ENCODE measurements at regions not wholly inside any gene's neighbourhood (a gene's known extent, or its start where the extent isn't known, plus 50 kb on each side); places are given as distances from the start of the nearest gene placed in this dataset.
"Not testable (repeated sequence)": the region's sequence is repeated elsewhere in the genome, so short reads cannot be mapped to it uniquely, and the experiment has no call there.

DNA sequence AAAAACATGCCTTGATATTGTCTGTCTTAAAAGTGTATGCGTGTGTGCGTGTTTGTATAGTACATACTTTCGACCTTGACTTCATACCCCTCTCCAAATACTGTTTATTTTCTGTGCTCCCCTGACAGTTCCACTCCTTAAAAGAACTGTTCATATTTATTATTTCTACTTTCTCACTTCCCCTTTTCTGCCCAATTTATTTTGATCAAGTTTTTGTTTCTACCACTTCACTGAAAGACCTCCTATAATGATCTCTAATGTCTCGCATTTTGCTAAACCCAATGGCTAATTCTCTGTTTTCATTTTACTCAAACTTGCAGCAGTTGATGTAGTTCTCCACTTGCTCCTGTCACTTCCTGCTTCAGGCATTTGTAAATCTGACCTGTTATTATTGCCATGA lies 426.1 kb upstream of the KLF12 start:
- DNase-seq, result no peak

DNA sequence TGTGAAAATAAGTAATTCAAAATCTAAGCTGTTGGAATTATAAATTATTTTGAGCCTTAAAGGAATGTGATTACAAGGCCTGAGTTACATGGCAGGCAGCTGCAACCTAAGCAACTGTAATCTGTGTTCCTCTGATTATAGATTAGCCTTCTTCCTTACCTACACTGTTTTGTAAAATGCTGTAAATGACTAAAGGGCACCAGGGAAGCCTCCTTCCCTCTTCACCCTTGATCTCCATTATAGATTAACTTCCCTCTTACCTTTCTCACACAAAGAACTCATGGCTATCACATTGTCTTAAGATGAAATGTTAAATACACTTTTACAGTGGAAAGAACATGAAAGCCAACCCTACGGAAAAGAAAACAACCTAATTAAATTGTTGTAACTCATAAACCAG lies 423.7 kb upstream of the KLF12 start:
- no peak for DNase-seq

DNA sequence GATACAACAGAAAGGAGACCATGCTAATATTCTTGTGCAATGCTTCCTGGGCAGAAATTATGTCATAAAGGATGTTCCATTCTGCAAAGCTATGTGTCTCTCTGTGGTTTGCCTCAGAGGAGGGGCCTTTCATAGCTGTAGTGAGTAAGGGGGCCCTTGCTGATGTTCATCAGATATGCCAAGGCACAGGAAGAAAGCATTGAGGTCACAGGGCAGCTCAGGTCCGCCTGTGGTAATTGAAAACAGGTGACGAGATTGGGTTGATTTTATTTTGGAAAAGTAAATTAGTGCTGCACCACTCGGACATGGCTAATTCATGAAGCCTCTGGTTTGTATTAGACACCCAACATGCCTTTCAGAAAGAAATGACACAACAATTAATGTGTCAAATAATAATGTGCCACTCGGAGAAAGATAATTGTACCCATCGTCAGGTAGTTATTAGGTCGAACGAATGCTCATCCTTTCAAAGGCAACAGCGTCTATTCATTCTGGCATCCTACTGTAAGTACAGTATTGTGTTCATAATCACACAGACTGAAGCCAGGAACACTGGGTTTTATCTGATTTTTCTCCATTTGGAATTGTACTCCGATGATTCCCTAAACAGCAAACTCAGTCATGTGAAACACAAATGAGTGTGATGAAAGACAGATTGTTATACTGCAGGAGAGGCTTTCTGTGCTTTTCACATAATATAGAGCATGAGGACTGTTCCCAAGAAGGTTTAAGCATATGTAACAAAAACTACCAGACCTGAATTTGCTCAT lies 421.6 kb upstream of the KLF12 start:
- DNase-seq, result no peak

DNA sequence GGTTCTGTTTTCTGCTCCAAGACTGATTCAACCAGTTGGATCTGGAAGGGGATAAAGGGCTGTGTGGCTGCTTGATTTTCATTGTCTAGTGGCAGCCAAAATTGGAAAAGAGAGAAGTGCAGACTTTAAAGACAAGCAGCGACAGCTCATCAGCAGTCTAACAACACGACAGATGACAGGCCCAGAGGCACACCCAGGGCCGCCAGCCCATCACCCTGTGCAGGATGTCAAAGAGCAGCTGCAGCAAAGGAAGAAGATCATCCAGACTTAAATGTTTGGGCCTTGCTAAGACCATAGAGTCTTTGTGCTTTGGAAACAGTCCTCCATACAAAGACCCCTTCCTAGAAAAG lies 421.0 kb upstream of the KLF12 start:
- no peak for DNase-seq

DNA sequence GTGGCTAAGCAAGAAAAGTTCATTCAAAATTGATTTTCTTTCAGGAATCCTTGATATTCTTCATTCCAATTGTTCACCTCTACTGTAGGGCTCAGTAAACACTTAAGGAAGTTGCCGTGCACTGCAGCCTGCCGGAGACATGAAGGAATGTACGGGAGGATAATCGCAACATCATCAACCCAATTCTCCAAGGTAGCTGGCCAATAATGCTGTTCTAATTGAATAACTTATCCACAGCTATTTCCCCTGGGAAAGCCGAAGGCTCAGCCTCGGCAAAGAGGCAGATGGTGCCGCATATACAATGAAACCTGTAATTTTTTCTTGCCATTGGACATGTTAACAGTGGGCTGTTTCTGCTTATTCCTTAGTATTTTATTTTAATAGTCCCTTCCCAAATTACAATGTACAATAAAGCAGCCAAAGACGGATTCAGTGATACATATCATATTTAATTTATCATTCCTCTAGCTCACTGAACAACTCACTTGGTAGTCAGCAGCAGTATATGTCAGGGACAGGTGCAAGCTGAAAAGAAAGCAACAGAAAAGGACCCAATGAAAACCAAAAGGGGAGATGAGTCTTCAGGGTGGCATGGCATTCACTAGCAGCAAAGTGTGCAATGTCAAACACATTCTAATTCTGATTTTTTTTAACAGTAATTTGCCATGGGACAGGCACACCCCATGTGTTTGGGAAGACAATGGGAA lies 420.5 kb upstream of the KLF12 start:
- DNase-seq, result no peak

DNA sequence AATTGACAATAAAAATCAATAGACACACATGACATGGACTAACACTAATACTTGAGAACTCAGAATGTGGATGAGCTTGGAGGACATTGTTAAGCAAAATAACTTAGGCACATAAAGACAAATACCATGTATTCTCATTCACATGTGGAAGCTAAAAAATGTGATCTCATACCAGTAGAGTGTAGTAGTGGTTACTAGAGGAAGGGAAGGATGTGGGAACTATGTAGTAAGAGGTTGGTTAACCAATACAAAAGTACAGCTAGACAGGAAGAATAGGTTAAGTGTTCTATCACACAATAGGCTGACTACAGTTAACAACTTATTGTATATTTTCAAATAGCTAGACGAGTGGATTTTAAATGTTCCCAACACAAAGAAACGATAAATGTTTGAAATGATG lies 415.8 kb upstream of the KLF12 start:
- no peak for DNase-seq

DNA sequence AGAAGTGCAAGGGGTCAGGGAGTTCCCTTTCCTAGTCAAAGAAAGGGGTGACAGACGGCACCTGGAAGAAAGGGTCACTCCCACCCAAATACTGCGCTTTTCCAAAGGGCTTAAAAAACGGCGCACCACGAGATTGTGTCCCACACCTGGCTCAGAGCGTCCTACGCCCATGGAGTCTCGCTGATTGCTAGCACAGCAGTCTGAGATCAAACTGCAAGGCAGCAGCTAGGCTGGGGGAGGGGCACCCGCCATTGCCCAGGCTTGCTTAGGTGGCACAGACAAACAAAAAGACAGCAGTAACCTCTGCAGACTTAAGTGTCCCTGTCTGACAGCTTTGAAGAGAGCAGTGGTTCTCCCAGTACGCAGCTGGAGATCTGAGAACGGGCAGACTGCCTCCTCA lies 402.4 kb upstream of the KLF12 start:
- not testable (repeated sequence) for DNase-seq

DNA sequence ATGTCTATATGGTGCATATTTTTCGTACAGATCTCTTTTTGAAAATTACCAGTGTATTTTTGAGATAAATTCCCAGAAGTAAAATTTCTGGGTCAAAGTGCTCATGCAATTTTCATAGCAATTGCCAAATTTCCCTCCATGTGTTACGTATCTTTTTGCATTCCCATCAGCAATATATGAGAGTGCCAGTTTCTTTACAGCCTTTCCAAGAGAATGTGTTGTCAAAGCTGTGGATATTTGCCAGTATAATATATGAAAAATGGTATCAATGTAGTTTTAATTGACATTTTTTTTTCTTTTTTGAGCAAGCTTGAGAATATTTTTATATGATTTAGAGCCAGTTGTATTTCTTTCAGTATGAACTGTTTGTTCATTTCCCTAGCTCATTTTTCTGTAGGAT lies 399.0 kb upstream of the KLF12 start:
- no peak for DNase-seq

DNA sequence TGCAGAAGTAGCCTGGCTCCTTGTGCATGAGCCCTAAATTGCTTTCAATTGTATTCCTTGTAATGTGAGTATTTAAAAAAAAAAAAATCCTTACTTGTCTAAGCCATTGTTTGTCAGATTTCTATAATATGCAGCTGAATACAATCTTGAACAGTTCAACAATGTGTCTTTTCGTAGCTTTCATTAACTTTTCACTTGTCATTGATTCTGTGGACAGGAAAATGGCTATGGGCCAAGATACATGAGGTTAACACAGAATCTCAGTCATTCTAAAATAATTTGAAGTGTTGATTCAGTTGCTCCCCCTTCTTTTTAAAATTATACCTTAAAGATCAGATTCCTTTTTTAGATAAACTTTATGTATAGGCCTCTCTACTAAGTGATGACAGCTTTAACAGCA lies 395.8 kb upstream of the KLF12 start:
- no peak for DNase-seq

DNA sequence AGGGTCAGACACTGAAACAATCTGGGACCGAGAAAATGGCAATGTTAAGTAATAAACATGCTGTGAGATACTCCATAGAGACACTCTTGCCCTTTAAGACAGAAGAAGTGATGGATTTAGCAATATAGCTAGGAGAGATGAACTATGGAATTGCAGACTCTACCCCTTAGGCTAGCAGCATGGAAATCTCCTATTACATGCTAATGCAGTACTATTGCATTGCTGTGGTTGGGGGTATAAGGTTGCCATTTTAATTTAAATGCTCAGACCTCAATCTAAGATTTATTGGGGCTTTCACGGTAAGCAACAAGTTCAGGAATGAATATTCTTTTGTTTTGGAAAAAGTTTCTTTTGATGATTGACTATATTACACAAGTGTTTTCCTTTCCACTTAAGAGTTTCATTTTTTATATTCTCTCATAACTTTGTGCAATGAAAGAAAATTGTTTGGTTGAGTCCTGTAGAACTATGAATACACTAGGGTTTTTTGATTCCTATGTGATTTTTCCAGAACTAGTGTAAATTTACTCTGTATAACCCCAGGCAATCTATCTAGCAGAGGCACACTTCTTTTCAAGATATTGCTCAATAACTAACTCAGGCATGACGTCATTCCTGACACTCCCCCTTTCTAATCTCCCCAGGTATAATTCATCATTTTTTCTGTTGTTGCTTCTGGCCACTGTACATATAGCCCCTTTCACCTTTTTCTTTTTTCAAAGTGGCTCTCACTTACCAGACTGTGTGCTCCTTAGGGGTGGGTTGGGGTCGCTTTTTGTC lies 394.7 kb upstream of the KLF12 start:
- no peak for DNase-seq

DNA sequence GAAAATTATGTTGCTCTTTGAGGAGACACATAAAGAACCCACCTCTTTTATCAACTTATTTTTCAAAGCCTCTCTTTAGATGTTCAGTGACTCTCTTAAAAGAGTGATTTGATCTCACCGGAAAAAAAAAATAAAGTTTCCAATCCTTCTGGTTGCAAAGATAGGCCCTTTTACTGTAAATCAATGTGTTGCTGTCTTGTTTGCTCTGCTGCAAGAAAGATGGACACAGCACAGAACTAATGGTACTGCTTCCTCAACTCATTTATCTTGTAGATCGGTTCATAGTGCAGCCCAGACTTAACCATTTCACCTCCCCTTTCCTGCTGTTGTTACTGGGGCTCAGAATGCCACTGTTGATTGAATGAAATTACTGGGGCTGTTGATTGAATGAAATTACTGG lies 388.9 kb upstream of the KLF12 start:
- no peak for DNase-seq

DNA sequence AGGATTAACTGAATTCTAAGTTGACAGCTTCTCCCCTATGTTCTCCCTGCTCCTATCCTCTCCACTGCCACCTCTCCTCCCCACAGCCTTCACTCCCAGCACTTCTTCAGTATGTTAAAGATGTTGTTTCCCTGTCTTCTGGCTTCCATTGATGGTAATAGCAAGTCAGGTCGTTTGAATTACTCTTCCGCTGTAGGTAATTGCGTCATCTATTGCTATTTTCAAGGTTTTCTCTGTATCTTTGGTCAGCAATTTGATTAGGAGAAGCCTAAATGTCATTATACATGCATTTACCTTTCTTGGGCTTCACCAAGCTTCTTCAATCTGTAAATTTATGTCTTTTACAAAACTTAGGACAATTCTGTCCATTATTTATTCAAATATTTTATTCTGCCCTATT lies 377.3 kb upstream of the KLF12 start:
- no peak for DNase-seq

DNA sequence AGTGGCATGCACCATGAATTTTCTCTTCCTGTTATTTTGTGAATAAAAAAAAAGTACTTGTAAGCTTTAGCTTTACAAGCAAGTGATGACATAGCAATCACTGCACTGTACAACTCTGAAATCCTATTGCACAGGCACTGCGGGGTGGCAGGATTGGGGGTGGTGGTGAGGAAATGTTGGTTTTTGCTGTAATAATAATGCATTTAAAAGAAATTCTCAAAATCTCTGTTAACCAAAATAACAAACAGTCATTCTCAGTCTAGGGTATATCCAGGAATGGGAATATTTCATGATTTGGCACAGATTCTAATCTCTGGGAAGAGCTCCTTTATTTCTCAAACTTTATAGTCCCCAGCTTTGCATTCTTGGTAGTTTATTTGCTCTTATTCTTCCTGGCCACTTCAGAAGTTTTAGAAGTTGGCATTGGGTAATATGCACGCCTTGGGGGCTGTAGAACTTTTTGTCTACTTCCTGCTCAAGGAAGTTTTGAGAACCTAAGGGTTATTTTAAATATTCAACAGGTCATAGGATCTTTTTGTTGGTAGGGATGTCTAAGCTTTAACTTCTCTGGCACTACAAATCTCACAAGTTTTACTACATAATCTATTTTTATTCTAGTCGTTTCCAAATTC lies 353.0 kb upstream of the KLF12 start:
- DNase-seq, result no peak

DNA sequence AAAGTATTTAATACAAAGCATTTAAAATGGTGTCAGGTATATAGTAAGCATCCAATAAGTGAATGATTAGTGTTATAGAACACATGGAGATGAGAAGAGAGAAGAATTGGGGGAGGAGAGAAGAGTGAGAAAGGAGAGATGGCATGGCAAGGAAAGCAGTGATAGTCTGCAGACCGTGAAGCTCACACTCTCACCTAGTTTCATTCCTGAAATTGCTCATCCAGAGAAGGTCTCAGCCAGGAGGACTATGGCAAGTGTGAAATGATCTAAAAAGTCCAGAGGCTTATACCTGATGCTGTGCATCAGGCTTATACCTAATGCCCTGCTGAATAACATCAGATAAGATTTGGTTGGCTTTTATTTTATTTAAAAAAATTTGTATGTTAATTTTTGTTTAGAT lies 351.6 kb upstream of the KLF12 start:
- DNase-seq, result no peak

DNA sequence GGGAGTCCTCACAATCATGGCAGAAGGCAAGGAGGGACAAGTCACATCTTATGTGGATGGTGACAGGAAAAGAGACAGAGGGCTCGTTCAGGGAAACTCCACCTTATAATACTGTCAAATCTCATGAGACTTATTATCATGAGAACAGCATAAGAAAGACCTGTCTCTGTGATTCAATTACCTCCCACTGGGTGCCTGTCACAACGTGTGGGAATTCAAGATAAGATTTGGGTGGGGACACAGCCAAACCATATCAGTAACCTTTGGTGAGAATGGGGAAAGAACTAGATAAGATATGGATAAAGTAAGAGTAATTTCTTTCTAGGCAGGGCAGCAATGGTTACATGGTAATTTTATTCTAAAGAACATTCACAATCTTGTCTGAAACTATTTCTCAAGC lies 344.9 kb upstream of the KLF12 start:
- DNase-seq, result no peak

DNA sequence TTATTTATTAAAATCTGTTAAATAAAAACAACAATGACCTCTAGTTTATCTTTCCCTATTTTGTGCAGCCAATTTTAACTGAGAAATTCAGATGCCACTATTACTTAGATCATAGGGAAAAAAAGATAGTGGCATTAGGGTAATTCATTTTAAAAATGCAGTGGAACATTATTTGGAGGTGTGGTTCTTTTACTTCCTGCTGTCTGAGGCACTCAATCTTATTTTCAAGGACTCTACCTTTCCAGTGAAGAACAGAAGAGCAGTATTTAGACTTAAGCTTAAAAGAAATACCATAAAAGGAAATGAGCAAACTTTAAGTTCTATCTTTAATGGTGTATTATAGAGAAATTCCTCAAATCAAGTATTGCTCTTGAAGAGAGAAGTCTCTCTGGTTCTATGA lies 342.6 kb upstream of the KLF12 start:
- DNase-seq, result no peak

DNA sequence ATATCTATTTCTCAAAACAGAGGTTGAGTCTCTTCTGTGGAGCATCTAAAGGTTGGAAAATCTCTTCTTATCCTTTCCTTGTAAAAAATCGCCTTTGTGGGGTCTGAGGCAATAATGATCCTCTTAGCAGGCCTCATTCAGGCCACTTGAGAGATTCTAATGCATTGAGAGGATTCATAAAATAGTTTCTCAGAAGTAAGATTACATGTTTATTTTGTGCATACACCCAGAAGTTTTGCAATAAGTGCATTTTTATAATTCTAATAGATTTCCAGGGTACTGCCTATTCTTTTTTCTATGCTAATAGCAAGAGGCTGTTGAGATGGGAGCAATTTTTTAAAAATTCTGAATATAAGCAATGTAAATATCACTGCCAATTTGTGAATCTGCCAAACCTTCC lies 342.2 kb upstream of the KLF12 start:
- no peak for DNase-seq

DNA sequence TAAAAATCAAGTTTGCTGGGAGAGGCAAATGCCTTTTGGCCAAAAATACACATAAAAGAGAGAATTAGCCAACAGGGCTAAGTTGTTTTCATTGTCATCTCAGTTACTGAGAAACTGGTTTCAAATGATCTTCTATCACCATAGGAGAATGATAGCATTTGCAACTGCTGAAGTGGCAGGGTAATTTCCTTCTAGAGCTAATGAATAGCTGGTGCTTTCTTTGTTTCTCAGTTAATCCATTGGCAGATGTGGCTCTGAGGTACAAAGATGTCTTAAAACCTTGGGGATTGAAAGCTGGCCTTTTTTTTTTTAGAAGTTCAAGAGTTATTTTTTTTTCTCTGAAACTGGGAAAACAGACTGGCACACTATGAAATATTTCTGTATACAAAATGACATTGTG lies 332.7 kb upstream of the KLF12 start:
- DNase-seq, result no peak

DNA sequence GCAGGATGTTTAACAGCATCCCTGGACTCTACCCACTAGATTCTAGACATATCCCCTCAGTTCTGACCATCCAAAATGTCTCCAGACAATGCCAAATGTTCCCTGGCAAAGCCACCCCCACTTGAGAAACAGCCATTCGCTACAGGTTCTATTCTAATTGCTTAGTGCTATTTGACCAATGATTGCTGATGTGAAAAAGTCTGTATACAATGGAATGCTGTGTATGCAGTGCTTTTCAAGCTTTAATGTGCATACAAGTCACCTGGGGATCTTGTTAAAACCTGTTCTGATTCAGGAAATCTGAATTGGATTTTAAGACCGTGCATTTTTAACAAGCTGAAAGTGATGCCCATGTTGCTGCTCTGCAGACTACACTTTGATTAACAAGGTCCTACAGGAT lies 331.8 kb upstream of the KLF12 start:
- no peak for DNase-seq

DNA sequence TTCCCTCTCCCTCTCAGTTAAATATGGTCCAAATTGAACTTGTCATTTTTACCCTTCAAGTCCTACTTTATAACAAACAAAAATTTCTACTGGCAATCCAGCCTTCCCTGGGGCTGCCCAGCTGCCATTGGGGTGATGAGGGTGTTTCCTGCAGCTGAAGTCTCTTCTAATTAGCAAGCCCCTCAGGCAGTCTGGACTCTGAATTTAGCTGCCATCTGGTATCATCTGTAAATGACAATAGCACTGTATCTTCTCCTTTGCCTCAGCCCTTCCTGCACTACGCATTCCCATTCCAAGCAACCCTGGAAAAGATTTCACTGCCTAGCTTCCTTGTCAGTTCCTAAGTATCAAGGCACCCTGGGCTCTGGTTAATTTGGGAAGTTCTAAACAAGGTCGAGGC lies 331.1 kb upstream of the KLF12 start:
- no peak for DNase-seq

DNA sequence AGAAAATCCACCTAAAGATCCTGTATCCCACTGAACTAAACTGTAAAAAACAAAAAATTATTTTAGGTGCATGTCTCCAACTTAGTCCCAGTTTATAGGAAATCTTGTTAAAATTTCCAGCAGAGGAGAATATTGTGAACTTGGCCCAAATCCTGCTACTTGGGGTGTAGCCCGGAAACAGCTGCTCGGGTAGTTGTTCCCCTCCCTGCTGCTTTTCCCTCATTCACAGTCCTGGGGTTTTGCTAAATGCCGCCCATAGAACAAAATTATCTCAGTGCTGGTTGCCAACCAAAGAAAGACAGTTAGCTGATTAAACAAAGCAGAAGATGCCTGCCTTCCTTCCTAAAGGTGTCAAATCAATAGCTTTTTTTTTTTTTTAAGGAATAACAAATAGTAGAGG lies 330.5 kb upstream of the KLF12 start:
- no peak for DNase-seq

DNA sequence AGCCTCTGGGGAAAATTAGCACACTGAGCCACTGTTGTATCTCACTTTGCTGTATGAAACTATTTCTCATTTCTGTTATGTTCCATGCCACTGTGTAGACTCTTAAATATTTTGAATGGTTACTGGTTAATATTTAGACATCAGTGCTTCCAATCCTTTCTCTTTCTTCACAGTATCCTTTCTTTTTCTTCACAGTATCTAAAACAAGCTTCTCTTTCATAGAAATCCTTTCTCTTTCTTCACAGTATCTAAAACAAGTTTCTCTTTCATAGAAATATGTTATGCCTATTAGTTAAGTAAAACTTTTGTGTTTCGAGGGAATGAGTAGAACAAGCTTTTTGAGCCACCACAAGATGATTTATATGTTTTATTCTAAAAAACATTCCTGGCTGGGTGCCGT lies 326.8 kb upstream of the KLF12 start:
- DNase-seq, result no peak

DNA sequence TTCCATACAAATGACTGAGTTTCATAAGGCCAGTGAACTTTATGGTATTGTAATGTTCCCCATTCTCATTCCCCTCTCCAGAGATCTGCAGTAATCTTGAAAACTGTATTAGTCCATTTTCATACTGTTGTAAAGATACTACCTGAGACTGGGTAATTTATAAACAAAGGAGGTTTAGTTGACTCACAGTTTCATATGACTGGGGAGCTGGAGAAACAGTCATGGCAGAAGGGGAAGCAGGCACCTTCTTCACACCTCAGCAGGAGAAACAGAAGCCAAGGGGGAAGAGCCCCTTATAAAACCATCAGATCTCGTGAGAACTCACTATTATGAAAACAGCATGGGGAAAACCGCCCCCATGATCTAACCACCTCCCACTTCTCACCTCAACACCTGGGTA lies 318.7 kb upstream of the KLF12 start:
- no peak for DNase-seq

DNA sequence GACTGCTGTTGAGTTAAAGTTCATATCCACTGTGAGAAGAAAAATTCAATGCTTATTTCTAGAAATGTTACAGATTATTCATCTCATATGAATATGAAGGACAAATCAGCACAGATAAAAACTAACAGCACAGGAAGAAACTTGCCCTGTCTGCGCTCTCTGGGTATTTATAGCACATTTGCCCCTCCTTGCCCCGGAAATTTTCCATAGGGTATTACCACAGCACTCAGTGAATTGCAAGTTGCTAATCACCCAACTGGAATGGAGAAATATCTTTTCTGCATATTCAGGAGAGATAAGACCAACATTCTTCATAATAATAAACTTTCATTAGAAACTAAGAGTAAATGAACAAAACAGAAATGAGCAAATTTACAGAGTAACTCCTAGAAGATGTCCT lies 318.0 kb upstream of the KLF12 start:
- no peak for DNase-seq

All from CD4-positive, alpha-beta T cell treated with Interleukin-6 for 4 hours (primary cell).